Mucosa of rectum (tissue), 2 donors: ENCODE measurements at regions not wholly inside any gene's neighbourhood (a gene's known extent, or its start where the extent isn't known, plus 50 kb on each side); places are given as distances from the start of the nearest gene placed in this dataset.

Experiments used
- H3K27ac ChIP-seq, 2 donors: one replicate each; pipeline ENCODE4 v1.7.0; 2013; ENCODE audit warnings: inconsistent platforms in 2 of 2, low read depth in 2 of 2, low read length in 2 of 2
- H3K27me3 ChIP-seq, 2 donors: one replicate each; pipeline ENCODE4 v1.7.0; 2013; ENCODE audit warnings: low read length in 2 of 2; ENCODE audit not compliant: control insufficient read depth in 2 of 2, insufficient read depth in 2 of 2
- H3K36me3 ChIP-seq, 2 donors: one replicate each; pipeline ENCODE4 v1.7.0; 2013; ENCODE audit warnings: low read length in 2 of 2; ENCODE audit not compliant: control insufficient read depth in 2 of 2, insufficient read depth in 2 of 2
- H3K4me1 ChIP-seq, 2 donors: one replicate each; pipeline ENCODE4 v1.7.0; 2013; ENCODE audit warnings: low read length in 2 of 2, mild to moderate bottlenecking in 1 of 2; ENCODE audit not compliant: control insufficient read depth in 2 of 2, insufficient read depth in 2 of 2
- H3K4me3 ChIP-seq, 2 donors: one replicate each; pipeline ENCODE4 v1.7.0; 2013; ENCODE audit warnings: low read length in 2 of 2
- H3K9ac ChIP-seq, 2 donors: one replicate each; pipeline ENCODE4 v1.7.0; 2013; ENCODE audit warnings: low read length in 2 of 2, low read depth in 1 of 2, mild to moderate bottlenecking in 1 of 2
- H3K9me3 ChIP-seq, 2 donors: one replicate each; pipeline ENCODE4 v1.7.0; 2013; ENCODE audit warnings: low read length in 2 of 2; ENCODE audit not compliant: control insufficient read depth in 2 of 2
- donor health status: healthy.
- donor health status: Normal muscosa, but diverticular disease.

DNA sequence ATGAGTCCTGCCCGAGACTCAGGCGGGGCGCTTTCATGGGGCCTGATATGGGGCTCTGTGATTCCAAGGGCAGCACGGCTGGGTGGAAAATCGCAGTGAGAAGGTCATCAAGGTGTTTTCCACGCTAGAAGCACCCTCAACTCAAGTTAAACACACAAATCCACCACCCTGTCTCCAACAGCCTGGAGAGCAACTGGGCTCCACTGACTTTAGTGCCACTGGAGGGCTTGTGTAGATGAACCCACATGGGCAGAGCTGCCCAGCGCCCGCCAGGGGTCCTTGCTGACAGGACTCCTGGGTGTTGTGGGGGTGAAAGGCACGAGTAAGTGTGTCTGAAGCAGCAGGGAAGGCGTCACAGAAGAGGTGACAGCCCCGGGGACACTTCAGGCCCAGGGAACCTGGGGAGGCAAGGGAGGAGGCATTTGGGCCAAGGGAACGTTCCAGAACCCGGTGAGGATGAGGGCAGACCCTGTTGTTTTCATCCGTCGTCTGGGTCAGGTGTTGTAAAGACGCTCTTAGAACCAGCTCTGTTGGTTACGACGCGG, 51.8 kb upstream of the CTDP1 start:
- Histone ChIP-seq H3K4me1 (peaks cover 0 to 3% of the 10 kb centered on the region in 2 donors), H3K27ac (no peak overlapping the region), H3K9me3 (no peaks in the 10 kb centered on the region), H3K9ac (no peak overlapping the region), H3K36me3 (no peaks in the 10 kb centered on the region), H3K27me3 (no peaks in the 10 kb centered on the region), H3K4me3 (no peak overlapping the region)

DNA sequence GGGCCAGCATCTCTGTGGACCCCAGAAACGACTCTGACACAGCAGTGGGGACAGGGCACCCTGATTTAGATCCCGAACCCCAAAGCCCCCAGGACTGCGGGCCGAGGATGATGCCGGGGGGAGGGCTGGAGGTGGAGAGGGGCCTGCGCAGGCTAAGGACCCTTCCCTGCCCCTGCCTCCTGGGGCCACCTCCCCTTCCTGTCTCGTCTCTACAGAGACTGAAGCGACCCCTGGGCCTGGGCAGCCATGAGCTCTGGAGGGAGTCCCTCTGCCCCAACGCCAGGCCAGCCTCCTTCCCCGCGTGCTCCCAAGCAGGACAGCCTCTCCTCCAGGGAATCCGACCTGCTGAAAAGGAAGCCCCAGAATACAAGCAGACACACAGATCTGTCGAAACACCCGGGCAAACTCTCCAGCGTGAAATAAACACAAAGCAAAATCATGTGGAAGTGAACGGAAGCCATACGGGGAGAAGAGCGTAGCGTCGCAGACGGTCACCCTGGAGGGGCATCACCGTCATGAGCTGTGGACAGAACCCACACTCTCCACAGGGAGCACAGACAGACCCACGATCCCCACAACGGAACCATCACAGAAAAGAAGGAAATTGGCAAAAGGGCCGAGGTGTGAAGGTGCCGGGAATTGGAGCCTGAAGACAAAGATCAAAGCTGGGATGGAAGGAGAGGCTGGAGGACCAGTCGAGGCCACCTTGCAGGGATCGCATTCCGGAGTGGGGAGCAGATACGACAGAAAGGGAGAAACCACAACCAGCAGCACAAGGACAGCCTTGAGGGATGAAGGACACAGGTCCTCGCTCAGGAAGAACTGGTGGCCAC, 51.0 kb upstream of the CTDP1 start:
- Histone ChIP-seq H3K27me3 (no peaks in the 10 kb centered on the region), H3K36me3 (no peaks in the 10 kb centered on the region), H3K9me3 (no peaks in the 10 kb centered on the region), H3K4me3 (no peak overlapping the region), H3K4me1 (peaks cover 0 to 3% of the 10 kb centered on the region in 2 donors), H3K9ac (no peak overlapping the region), H3K27ac (no peak overlapping the region)

DNA sequence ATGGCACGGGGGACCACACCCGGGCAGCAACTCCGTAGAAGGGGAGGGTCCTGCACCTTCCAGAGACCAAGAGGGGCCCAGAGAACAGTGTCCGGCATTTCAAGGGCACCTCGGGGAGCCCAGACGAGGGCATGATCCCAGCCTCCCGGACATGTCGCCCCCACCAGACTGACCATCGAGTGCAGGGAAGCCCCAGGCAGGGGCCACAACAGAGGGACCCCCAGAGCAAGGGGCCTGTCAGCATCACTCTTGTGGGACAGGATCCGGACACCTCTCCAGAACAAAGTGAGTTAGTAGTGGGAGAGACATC, 50.4 kb upstream of the CTDP1 start:
- Histone ChIP-seq H3K9me3 (no peaks in the 10 kb centered on the region), H3K36me3 (no peaks in the 10 kb centered on the region), H3K4me1 (peaks cover 0 to 3% of the 10 kb centered on the region in 2 donors), H3K4me3 (no peak overlapping the region), H3K9ac (no peak overlapping the region), H3K27me3 (no peaks in the 10 kb centered on the region), H3K27ac (no peak overlapping the region)

DNA sequence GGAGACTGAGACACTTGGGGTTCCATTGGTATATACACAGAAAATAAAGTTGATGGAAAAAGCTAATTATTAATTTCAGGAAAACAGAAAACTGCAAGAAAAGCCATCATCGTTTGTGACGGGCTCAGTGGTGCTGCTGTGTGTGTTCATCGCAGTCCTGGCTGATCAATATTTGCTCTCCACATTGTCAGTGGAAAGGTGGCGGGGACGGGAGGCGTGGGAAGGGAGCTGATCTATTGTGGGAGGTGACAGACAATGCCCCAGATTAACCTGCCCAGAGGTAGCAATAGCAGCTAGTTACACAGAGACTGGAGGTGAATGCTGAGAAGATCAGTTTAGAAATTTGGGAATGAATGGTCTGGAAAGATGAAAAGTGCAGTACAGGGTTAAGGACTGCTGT, 50.0 kb upstream of the CTDP1 start:
- Histone ChIP-seq H3K9ac (no peak overlapping the region), H3K36me3 (no peaks in the 10 kb centered on the region), H3K4me3 (no peak overlapping the region), H3K9me3 (no peaks in the 10 kb centered on the region), H3K4me1 (peaks cover 0 to 3% of the 10 kb centered on the region in 2 donors), H3K27me3 (no peaks in the 10 kb centered on the region), H3K27ac (no peak overlapping the region)
